Activated T-cell treated with anti-CD3 and anti-CD28 coated beads, Interleukin-2, amount 50 U/mL, for 1 hour (primary cell): ENCODE measurements at regions not wholly inside any gene's neighbourhood (a gene's known extent, or its start where the extent isn't known, plus 50 kb on each side); places are given as distances from the start of the nearest gene placed in this dataset.

Experiments used
- DNase-seq: peaks from one replicate; pipeline ENCODE4 v3.0.0-alpha.2; 2020

GRCh38 chr1:112783059-112783458 lies 67.9 kb upstream of the PPM1J start:
- DNase-seq = no peak

GRCh38 chr1:112779665-112780526 lies 64.8 kb upstream of the PPM1J start:
- DNase-seq = no peak

- DNase-seq = no peak
Measured at GRCh38 chr1:112778137-112778536, 63.0 kb upstream of the PPM1J start.

GRCh38 chr1:112776688-112777087 lies 61.6 kb upstream of the PPM1J start:
- DNase-seq = no peak

GRCh38 chr1:112772781-112773180 lies 57.6 kb upstream of the PPM1J start:
- DNase-seq = no peak

- no peak for DNase-seq
Measured at GRCh38 chr1:112770724-112771123, 55.6 kb upstream of the PPM1J start.

GRCh38 chr1:112769611-112770010 lies 54.5 kb upstream of the PPM1J start:
- DNase-seq = no peak

- no peak for DNase-seq
Measured at GRCh38 chr1:112767646-112768045, 52.5 kb upstream of the PPM1J start.
